ENCODE measurements at regions not wholly inside any gene's neighbourhood (a gene's known extent, or its start where the extent isn't known, plus 50 kb on each side); places are given as distances from the start of the nearest gene placed in this dataset.

DNA sequence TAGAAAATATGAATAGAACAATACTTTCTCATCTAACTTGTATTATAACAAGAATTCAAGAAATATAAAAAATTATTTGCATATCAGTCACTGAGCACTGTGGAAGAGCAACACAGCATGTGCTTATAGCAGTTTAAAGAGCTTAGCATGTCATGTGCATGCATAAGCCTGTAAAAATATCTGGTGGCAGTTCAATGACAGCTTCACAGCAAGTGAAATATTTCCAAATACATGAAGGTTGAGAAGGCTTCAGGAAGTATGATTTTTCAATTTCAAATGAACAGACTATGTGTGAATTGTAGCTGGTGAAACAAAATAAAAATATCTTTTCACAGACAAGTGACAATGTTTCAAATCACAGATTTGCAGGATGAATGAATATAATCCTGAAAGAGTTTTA, 128.5 kb downstream of the PRDM9 start:
- no peak for TF ChIP-seq EZH2 (IDR thresholded peaks at IDR 0.05; ENCODE audit: borderline replicate concordance, low read length)
- TF ChIP-seq, protein P1, sequence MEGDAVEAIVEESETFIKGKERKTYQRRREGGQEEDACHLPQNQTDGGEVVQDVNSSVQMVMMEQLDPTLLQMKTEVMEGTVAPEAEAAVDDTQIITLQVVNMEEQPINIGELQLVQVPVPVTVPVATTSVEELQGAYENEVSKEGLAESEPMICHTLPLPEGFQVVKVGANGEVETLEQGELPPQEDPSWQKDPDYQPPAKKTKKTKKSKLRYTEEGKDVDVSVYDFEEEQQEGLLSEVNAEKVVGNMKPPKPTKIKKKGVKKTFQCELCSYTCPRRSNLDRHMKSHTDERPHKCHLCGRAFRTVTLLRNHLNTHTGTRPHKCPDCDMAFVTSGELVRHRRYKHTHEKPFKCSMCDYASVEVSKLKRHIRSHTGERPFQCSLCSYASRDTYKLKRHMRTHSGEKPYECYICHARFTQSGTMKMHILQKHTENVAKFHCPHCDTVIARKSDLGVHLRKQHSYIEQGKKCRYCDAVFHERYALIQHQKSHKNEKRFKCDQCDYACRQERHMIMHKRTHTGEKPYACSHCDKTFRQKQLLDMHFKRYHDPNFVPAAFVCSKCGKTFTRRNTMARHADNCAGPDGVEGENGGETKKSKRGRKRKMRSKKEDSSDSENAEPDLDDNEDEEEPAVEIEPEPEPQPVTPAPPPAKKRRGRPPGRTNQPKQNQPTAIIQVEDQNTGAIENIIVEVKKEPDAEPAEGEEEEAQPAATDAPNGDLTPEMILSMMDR (IDR thresholded peaks at IDR 0.05; ENCODE audit: low read length), result no peak
